ENCODE measurements at regions not wholly inside any gene's neighbourhood (a gene's known extent, or its start where the extent isn't known, plus 50 kb on each side); places are given as distances from the start of the nearest gene placed in this dataset.

GRCh38 chr13:83677985-83678384, 204.3 kb downstream of the SLITRK1 start:
- no peak overlapping the region for H3K27ac ChIP-seq (ENCODE audit: extremely low read depth, low read depth, low read length)
- H3K9me3 ChIP-seq (ENCODE audit: control insufficient read depth, insufficient read depth, low read depth, low read length): no peaks in the 10 kb centered on the region
- ChIA-PET CTCF (no interaction called here), POLR2A (no interaction called here)
- TF ChIP-seq ZSCAN16 (tag by site-specific recombination; IDR thresholded peaks at IDR 0.05) (no peak), ZNF175 (tag by site-specific recombination; IDR thresholded peaks at IDR 0.05) (no peak), PRDM1 (tag by site-specific recombination; IDR thresholded peaks at IDR 0.05) (no peak), ZNF521 (tag by site-specific recombination; IDR thresholded peaks at IDR 0.05) (no peak), RBAK (tag by site-specific recombination; IDR thresholded peaks at IDR 0.05) (no peak), ZNF174 (tag by site-specific recombination; IDR thresholded peaks at IDR 0.05) (no peak)
- no peaks in the 10 kb centered on the region for H3K4me1 ChIP-seq (ENCODE audit: control insufficient read depth, insufficient read depth, low read length)
- no peak overlapping the region for H3K4me3 ChIP-seq (ENCODE audit: low read depth, low read length)
- H3K36me3 ChIP-seq (ENCODE audit: control insufficient read depth in 2 of 2, insufficient read depth in 1 of 2, low read length in 2 of 2): no peaks in the 10 kb centered on the region

- POLR2A ChIA-PET: no interaction called here
- no peaks in the 10 kb centered on the region for H3K4me1 ChIP-seq (ENCODE audit: control insufficient read depth, insufficient read depth, low read length)
- H3K9me3 ChIP-seq (ENCODE audit: control insufficient read depth, insufficient read depth, low read depth, low read length): no peaks in the 10 kb centered on the region
- CTCF ChIA-PET: no interaction called here
- TF ChIP-seq ZNF155 (tag by site-specific recombination; IDR thresholded peaks at IDR 0.05) (no peak), GFI1B (tag by site-specific recombination; IDR thresholded peaks at IDR 0.05) (no peak), KLF17 (tag by site-specific recombination; IDR thresholded peaks at IDR 0.05) (no peak), ZNF623 (tag by site-specific recombination; IDR thresholded peaks at IDR 0.05) (no peak), ZBTB11 (tag by site-specific recombination; conservative IDR thresholded peaks at IDR 0.05; ENCODE audit: low read depth) (no peak), IKZF3 (tag by site-specific recombination; IDR thresholded peaks at IDR 0.05) (no peak), PBX3 (CRISPR knock-in tag; IDR thresholded peaks at IDR 0.05) (no peak)
- no peak overlapping the region for H3K4me3 ChIP-seq (ENCODE audit: low read depth, low read length)
- no peak overlapping the region for H3K27ac ChIP-seq (ENCODE audit: extremely low read depth, low read depth, low read length)
- H3K36me3 ChIP-seq (ENCODE audit: control insufficient read depth in 2 of 2, insufficient read depth in 1 of 2, low read length in 2 of 2): no peaks in the 10 kb centered on the region
Measured at GRCh38 chr13:83672612-83673011, 209.7 kb downstream of the SLITRK1 start.

GRCh38 chr13:83667606-83668005, 214.7 kb downstream of the SLITRK1 start:
- Histone ChIP-seq H3K36me3 (ENCODE audit: control insufficient read depth in 2 of 2, insufficient read depth in 1 of 2, low read length in 2 of 2) (no peaks in the 10 kb centered on the region), H3K4me3 (ENCODE audit: low read depth, low read length) (no peak overlapping the region), H3K4me1 (ENCODE audit: control insufficient read depth, insufficient read depth, low read length) (no peaks in the 10 kb centered on the region), H3K9me3 (ENCODE audit: control insufficient read depth, insufficient read depth, low read depth, low read length) (no peaks in the 10 kb centered on the region), H3K27ac (ENCODE audit: extremely low read depth, low read depth, low read length) (no peak overlapping the region)
- ChIA-PET POLR2A (no interaction called here), CTCF (no interaction called here)
- TF ChIP-seq ZNF274 (IDR thresholded peaks at IDR 0.05; ENCODE audit: low read length) (no peak), ZNF274 (tag by site-specific recombination; IDR thresholded peaks at IDR 0.05; ENCODE audit: borderline replicate concordance) (no peak), ZNF248 (tag by site-specific recombination; IDR thresholded peaks at IDR 0.05) (no peak), KLF9 (tag by site-specific recombination; IDR thresholded peaks at IDR 0.05; ENCODE audit: low read depth) (no peak), ZFP41 (tag by site-specific recombination; IDR thresholded peaks at IDR 0.05; ENCODE audit: borderline replicate concordance) (no peak), ZBTB8A (tag by site-specific recombination; IDR thresholded peaks at IDR 0.05) (no peak), ZNF266 (tag by site-specific recombination; IDR thresholded peaks at IDR 0.05; ENCODE audit: low read depth) (no peak)
